GM12878 (cell line): ENCODE measurements at regions not wholly inside any gene's neighbourhood (a gene's known extent, or its start where the extent isn't known, plus 50 kb on each side); places are given as distances from the start of the nearest gene placed in this dataset.

ENCODE experiments used
- CBX3 ChIP-seq: fragments of 200-600 bp; sonication (generic); IDR thresholded peaks from 2 replicates; pipeline ENCODE4 v1.6.1; 2016; ENCODE audit warnings: low read depth, borderline replicate concordance
- CTCF ChIP-seq, 3 experiments: IDR thresholded peaks in 2 of 3; conservative IDR thresholded peaks in 1 of 3; 2 replicates each; pipeline ENCODE4 v1.5.1; 2011; ENCODE audit warnings: low read depth in 3 of 3, low read length in 3 of 3, mild to moderate bottlenecking in 3 of 3, control low read depth in 2 of 3, moderate library complexity in 2 of 3, inconsistent platforms in 1 of 3, mixed read lengths in 1 of 3; ENCODE audit not compliant: control insufficient read depth in 2 of 3, insufficient read depth in 1 of 3; ENCODE audit errors: extremely low read depth in 1 of 3
- EZH2 ChIP-seq: IDR thresholded peaks from 2 replicates; pipeline ENCODE4 v1.6.1; 2012; ENCODE audit warnings: low read depth, mild to moderate bottlenecking, control low read depth, inconsistent platforms, low read length, borderline replicate concordance; ENCODE audit not compliant: control insufficient read depth
- FOXM1 ChIP-seq: IDR thresholded peaks from 2 replicates; pipeline ENCODE4 v1.6.1; 2012; ENCODE audit warnings: low read depth, mild to moderate bottlenecking, inconsistent platforms, low read length, moderate library complexity
- POLR2A ChIP-seq: IDR thresholded peaks from 2 replicates; pipeline ENCODE4 v1.6.1; 2011; ENCODE audit warnings: low read depth, mild to moderate bottlenecking, low read length
- POLR2AphosphoS5 ChIP-seq: IDR thresholded peaks from 2 replicates; pipeline ENCODE4 v1.6.1; 2011; ENCODE audit warnings: mild to moderate bottlenecking, low read length, inconsistent platforms
- RCOR1 ChIP-seq: conservative IDR thresholded peaks from 2 replicates; pipeline ENCODE4 v1.6.1; 2012; ENCODE audit warnings: low read depth, low read length, improper control_type of control experiment
- RELA ChIP-seq: fragments of 450-650 bp; IDR thresholded peaks from 2 replicates; pipeline ENCODE4 v1.8.0; 2014; ENCODE audit warnings: borderline replicate concordance; ENCODE audit not compliant: partially characterized antibody
- YBX1 ChIP-seq: fragments of 450-650 bp; IDR thresholded peaks from 2 replicates; pipeline ENCODE4 v1.6.1; 2016; ENCODE audit warnings: antibody characterized with exemption
- ZZZ3 ChIP-seq: IDR thresholded peaks from 2 replicates; pipeline ENCODE4 v1.6.1; 2011; ENCODE audit warnings: low read depth; ENCODE audit not compliant: control insufficient read depth, insufficient read length

- TF ChIP-seq POLR2A (no peak), EZH2 (no peak), RCOR1 (no peak), CBX3 (no peak), POLR2AphosphoS5 (no peak), FOXM1 (no peak), RELA (no peak), ZZZ3 (no peak), CTCF (IDR thresholded peaks at IDR 0.05 in 2 of 3, conservative IDR thresholded peaks at IDR 0.05 in 1 of 3; ENCODE audit: control insufficient read depth in 2 of 3, extremely low read depth in 1 of 3, insufficient read depth in 1 of 3, low read depth in 3 of 3, low read length in 3 of 3) (no peak), YBX1 (no peak)
Measured at GRCh38 chr3:72371431-72371830, 476.8 kb downstream of the SHQ1 start.
